GM12878 (cell line): ENCODE measurements at regions not wholly inside any gene's neighbourhood (a gene's known extent, or its start where the extent isn't known, plus 50 kb on each side); places are given as distances from the start of the nearest gene placed in this dataset.

ENCODE experiments used
- ATAC-seq: fragments of 200-7000 bp; cut with Tn5 transposase; 3 replicates; pipeline ENCODE4 v1.9.1; 2020; ENCODE audit warnings: mild to moderate bottlenecking, moderate library complexity
- BruUV-seq: library from RNA; stranded (reverse); fragments of 400-500 nt; replicated peaks from 2 replicates; lab custom pipeline; 2021; lab: Mats Ljungman, UMichigan
- CTCF ChIA-PET: fragments of 300-600 bp; sonication (Branson Sonifier 250); formaldehyde crosslinking; extraction: SDS; loops from one replicate; lab custom pipeline; 2021; ENCODE audit warnings: inconsistent platforms; lab: Yijun Ruan, JAX
- POLR2A ChIA-PET: fragments of 350-600 bp; formaldehyde crosslinking; extraction: SDS; loops from one replicate; lab custom pipeline; 2021; ENCODE audit warnings: inconsistent platforms; lab: Charles Lee
- RAD21 ChIA-PET: fragments of 300-600 bp; sonication (Branson Sonifier 250); formaldehyde crosslinking; loops from one replicate; lab custom pipeline; 2023; ENCODE audit warnings: antibody characterized with exemption; ENCODE audit not compliant: unreplicated experiment; lab: Charles Lee
- SMC1A ChIA-PET: fragments of 300-600 bp; sonication (Branson Sonifier 250); formaldehyde crosslinking; loops from one replicate; lab custom pipeline; 2023; ENCODE audit not compliant: unreplicated experiment, uncharacterized antibody; lab: Charles Lee
- DNase-seq: peaks from one replicate; pipeline ENCODE4 v3.0.0-alpha.2; 2011; ENCODE audit warnings: low read depth, low spot score
- FAIRE-seq: peaks from 3 replicates; lab custom pipeline; 2011; peaks lifted over from hg19 to GRCh38; lab: Jason Lieb, UNC
- H2AFZ ChIP-seq: 2 replicates; pipeline ENCODE4 v1.6.0; 2011; ENCODE audit warnings: low read depth, low read length, control low read depth; ENCODE audit not compliant: control insufficient read depth
- H3K27ac ChIP-seq: 2 replicates; pipeline ENCODE4 v1.5.1; 2011; ENCODE audit warnings: control low read depth; ENCODE audit not compliant: control insufficient read depth, insufficient read depth
- H3K27me3 ChIP-seq, 2 experiments: replicated peaks in 1 of 2; 2 replicates each; pipeline versions ENCODE4 v1.6.0 to v1.6.1; 2011; ENCODE audit warnings: low read length in 1 of 2; ENCODE audit not compliant: control insufficient read depth in 2 of 2, insufficient read depth in 2 of 2
- H3K36me3 ChIP-seq, 2 experiments: 2 replicates each; pipeline ENCODE4 v1.5.1; 2011; ENCODE audit warnings: low read length in 1 of 2; ENCODE audit not compliant: control insufficient read depth in 2 of 2, insufficient read depth in 2 of 2
- H3K4me1 ChIP-seq: 2 replicates; pipeline ENCODE4 v1.6.1; 2011; ENCODE audit warnings: mild to moderate bottlenecking, low read length, moderate library complexity, mixed read lengths; ENCODE audit not compliant: control insufficient read depth, insufficient read depth
- H3K4me2 ChIP-seq: 2 replicates; pipeline ENCODE4 v1.6.0; 2011; ENCODE audit warnings: control low read depth; ENCODE audit not compliant: control insufficient read depth, insufficient read depth
- H3K4me3 ChIP-seq: fragments of 200-600 bp; sonication (generic); 2 replicates; pipeline ENCODE4 v1.5.1; 2016
- H3K79me2 ChIP-seq: 2 replicates; pipeline ENCODE4 v1.6.0; 2011; ENCODE audit warnings: low read length; ENCODE audit not compliant: control insufficient read depth, insufficient read depth
- H3K9ac ChIP-seq: 2 replicates; pipeline ENCODE4 v1.8.0; 2011; ENCODE audit warnings: low read length, control low read depth, mixed read lengths; ENCODE audit not compliant: control insufficient read depth, insufficient read depth
- H3K9me3 ChIP-seq: replicated peaks from 3 replicates; pipeline ENCODE4 v1.5.1; 2011; ENCODE audit warnings: mild to moderate bottlenecking, low read length; ENCODE audit not compliant: control insufficient read depth, insufficient read depth
- H4K20me1 ChIP-seq: 2 replicates; pipeline ENCODE4 v1.6.0; 2011; ENCODE audit not compliant: control insufficient read depth, insufficient read depth
- CEBPB ChIP-seq, 2 experiments: fragments of 150-350 bp in 1 of 2; IDR thresholded peaks; 2 replicates each; pipeline ENCODE4 v1.6.1; 2012 to 2014; ENCODE audit warnings: low read depth in 2 of 2, low read length in 2 of 2, borderline replicate concordance in 1 of 2, inconsistent platforms in 1 of 2
- HDGF ChIP-seq: fragments of 450-650 bp; IDR thresholded peaks from 2 replicates; pipeline ENCODE4 v1.6.1; 2016; ENCODE audit warnings: antibody characterized with exemption
- NFIC ChIP-seq: IDR thresholded peaks from 2 replicates; pipeline ENCODE4 v1.6.1; 2012; ENCODE audit warnings: low read depth, mild to moderate bottlenecking, inconsistent platforms, low read length, moderate library complexity
- NRF1 ChIP-seq: conservative IDR thresholded peaks from 2 replicates; pipeline ENCODE4 v1.6.1; 2011; ENCODE audit warnings: mild to moderate bottlenecking, low read depth, low read length, improper control_type of control experiment
- PBX3 ChIP-seq: IDR thresholded peaks from 2 replicates; pipeline ENCODE4 v1.6.1; 2011; ENCODE audit warnings: mild to moderate bottlenecking, low read depth, low read length, moderate library complexity; ENCODE audit not compliant: insufficient replicate concordance
- ZBTB4 ChIP-seq: fragments of 450-650 bp; formaldehyde crosslinking; IDR thresholded peaks from 2 replicates; pipeline ENCODE4 v1.4.0; 2022; ENCODE audit warnings: mild to moderate bottlenecking, moderate library complexity
- whole genome bisulfite sequencing: methylation state at CpG from one replicate; pipeline ENCODE4 v1.1.6; 2016; ENCODE audit warnings: low lambda C conversion rate; ENCODE audit not compliant: insufficient replicate concordance, insufficient coverage; ENCODE audit errors: missing lambda C conversion rate; 5-methylcytosine and 5-hydroxymethylcytosine counted together
- in situ Hi-C: fragments of 300-500 bp; cut with MboI; formaldehyde crosslinking; loops from 9 replicates; pipeline ENCODE4 v1.14.3; 2018; ENCODE audit warnings: mixed read lengths
- intact Hi-C: fragments of 100-400 bp; cut with micrococcal nuclease; formaldehyde crosslinking; loops from one replicate; pipeline ENCODE4 v1.14.2; 2022; ENCODE audit not compliant: unreplicated experiment
- TF ChIP-seq, protein P1 (sequence below): fragments of 450-650 bp; IDR thresholded peaks from 2 replicates; pipeline ENCODE4 v1.6.1; 2018; ENCODE audit warnings: borderline replicate concordance, mild to moderate bottlenecking; ENCODE audit not compliant: partially characterized antibody

DNA sequence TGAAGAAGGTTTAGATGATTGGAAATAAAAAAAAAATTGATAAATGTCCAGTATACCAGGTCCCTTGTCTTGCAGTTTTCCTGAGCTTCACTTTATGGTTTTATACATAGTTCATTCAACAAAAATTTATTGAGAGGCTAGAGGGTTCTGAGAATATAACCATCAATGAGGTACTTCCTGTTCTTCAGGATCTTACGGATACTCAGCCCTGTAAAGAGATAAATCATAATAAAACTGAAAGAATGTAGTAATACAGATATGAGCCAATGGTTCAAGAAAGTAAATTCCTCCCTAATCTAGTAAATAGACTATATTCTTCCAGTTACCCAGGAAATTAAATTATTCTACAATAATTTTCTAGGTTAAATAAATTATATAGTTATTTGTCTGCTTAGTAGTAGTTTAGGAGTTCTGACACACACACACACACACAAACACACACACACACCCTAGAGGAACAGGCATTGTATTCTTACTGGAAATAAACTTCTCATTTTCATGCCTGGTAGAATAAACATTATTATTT is 70.4 kb upstream of the HMCN1 start:
- in situ Hi-C loops: no loop called here
- Histone ChIP-seq H3K4me2 (no peak overlapping the region), H3K27ac (no peak overlapping the region), H2AFZ (no peak overlapping the region), H3K4me1 (no peaks in the 10 kb centered on the region), H3K9ac (no peak overlapping the region), H3K79me2 (no peaks in the 10 kb centered on the region), H3K36me3 (no peaks in the 10 kb centered on the region), H3K4me3 (no peak overlapping the region), H3K27me3 (no peaks in the 10 kb centered on the region; a peak in 1 of 4 replicates)
- CTCF ChIA-PET: no interaction called here
- SMC1A ChIA-PET: no interaction called here
- ATAC-seq (no peak), FAIRE-seq (no peak), DNase-seq (no peak)
- intact Hi-C loops: no loop called here
- no TSS peak for BruUV-seq
- POLR2A ChIA-PET: no interaction called here
- RAD21 ChIA-PET: no interaction called here
- TF ChIP-seq NRF1 (no peak), ZBTB4 (CRISPR knock-in tag) (no peak), HDGF (no peak), PBX3 (no peak), CEBPB (IDR thresholded peaks at IDR 0.05; ENCODE audit: borderline replicate concordance in 1 of 2, low read depth in 2 of 2, low read length in 2 of 2) (no peak), NFIC (no peak)
- TF ChIP-seq, protein P1, sequence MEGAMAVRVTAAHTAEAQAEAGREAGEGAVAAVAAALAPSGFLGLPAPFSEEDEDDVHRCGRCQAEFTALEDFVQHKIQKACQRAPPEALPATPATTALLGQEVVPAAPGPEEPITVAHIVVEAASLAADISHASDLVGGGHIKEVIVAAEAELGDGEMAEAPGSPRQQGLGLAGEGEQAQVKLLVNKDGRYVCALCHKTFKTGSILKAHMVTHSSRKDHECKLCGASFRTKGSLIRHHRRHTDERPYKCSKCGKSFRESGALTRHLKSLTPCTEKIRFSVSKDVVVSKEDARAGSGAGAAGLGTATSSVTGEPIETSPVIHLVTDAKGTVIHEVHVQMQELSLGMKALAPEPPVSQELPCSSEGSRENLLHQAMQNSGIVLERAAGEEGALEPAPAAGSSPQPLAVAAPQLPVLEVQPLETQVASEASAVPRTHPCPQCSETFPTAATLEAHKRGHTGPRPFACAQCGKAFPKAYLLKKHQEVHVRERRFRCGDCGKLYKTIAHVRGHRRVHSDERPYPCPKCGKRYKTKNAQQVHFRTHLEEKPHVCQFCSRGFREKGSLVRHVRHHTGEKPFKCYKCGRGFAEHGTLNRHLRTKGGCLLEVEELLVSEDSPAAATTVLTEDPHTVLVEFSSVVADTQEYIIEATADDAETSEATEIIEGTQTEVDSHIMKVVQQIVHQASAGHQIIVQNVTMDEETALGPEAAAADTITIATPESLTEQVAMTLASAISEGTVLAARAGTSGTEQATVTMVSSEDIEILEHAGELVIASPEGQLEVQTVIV: no peak
- TF ChIP-seq, all 136 proteins: peak for 0
- WGBS: 47% methylated on average over 1 of the region's 1 CpG
- no peaks in the 10 kb centered on the region for H3K9me3 ChIP-seq
- H4K20me1 ChIP-seq: no peaks in the 10 kb centered on the region
